HG02852 (cell line): ENCODE measurements at regions not wholly inside any gene's neighbourhood (a gene's known extent, or its start where the extent isn't known, plus 50 kb on each side); places are given as distances from the start of the nearest gene placed in this dataset.
"Not testable (repeated sequence)": the region's sequence is repeated elsewhere in the genome, so short reads cannot be mapped to it uniquely, and the experiment has no call there.

ENCODE experiments used
- ATAC-seq: cut with Tn5 transposase; IDR thresholded peaks from one replicate; pipeline ENCODE4 v1.9.1; 2021; ENCODE audit warnings: mild to moderate bottlenecking, moderate library complexity; ENCODE audit not compliant: unreplicated experiment

- ATAC-seq: no peak
These were observed 417.2 kb downstream of the SATB2 start for GRCh38 chr2:199040522-199040921.

- ATAC-seq: not testable (repeated sequence)
These were observed 424.0 kb downstream of the SATB2 start for GRCh38 chr2:199033761-199034160.

- ATAC-seq: no peak
These were observed 432.6 kb downstream of the SATB2 start for GRCh38 chr2:199025146-199025545.

- ATAC-seq: no peak
These were observed 433.5 kb downstream of the SATB2 start for GRCh38 chr2:199024224-199024623.

- ATAC-seq: no peak
These were observed 437.7 kb downstream of the SATB2 start for GRCh38 chr2:199019898-199020507.

- ATAC-seq: no peak
These were observed 438.9 kb downstream of the SATB2 start for GRCh38 chr2:199018826-199019225.

GRCh38 chr2:199015072-199015471, 442.7 kb downstream of the SATB2 start:
- no peak for ATAC-seq

- ATAC-seq: no peak
These were observed 443.5 kb downstream of the SATB2 start for GRCh38 chr2:199014226-199014625.

GRCh38 chr2:199011908-199012307, 445.8 kb downstream of the SATB2 start:
- ATAC-seq: no peak

GRCh38 chr2:198994678-198995077, 463.1 kb downstream of the SATB2 start:
- no peak for ATAC-seq

- ATAC-seq: no peak
These were observed 466.3 kb downstream of the SATB2 start for GRCh38 chr2:198991431-198991830.

GRCh38 chr2:198975779-198976178, 482.0 kb downstream of the SATB2 start:
- no peak for ATAC-seq

GRCh38 chr2:198973785-198974184, 484.0 kb downstream of the SATB2 start:
- no peak for ATAC-seq

GRCh38 chr2:198973181-198973580, 484.6 kb downstream of the SATB2 start:
- ATAC-seq: no peak

GRCh38 chr2:198968545-198968944, 489.2 kb downstream of the SATB2 start:
- ATAC-seq: no peak

- ATAC-seq: no peak
These were observed 491.5 kb downstream of the SATB2 start for GRCh38 chr2:198966269-198966668.

- ATAC-seq: no peak
These were observed 496.2 kb downstream of the SATB2 start for GRCh38 chr2:198961547-198961946.

GRCh38 chr2:198957181-198957580, 500.6 kb downstream of the SATB2 start:
- ATAC-seq: no peak

- no peak for ATAC-seq
These were observed 504.4 kb downstream of the SATB2 start for GRCh38 chr2:198953328-198953727.

- no peak for ATAC-seq
These were observed 506.9 kb downstream of the SATB2 start for GRCh38 chr2:198950803-198951202.

GRCh38 chr2:198945496-198945895, 512.2 kb downstream of the SATB2 start:
- no peak for ATAC-seq

GRCh38 chr2:198930170-198930569, 527.6 kb downstream of the SATB2 start:
- ATAC-seq: no peak

- no peak for ATAC-seq
These were observed 529.7 kb downstream of the SATB2 start for GRCh38 chr2:198928026-198928425.
